K562 (cell line): ENCODE measurements at regions not wholly inside any gene's neighbourhood (a gene's known extent, or its start where the extent isn't known, plus 50 kb on each side); places are given as distances from the start of the nearest gene placed in this dataset.

Experiments
- CXXC5 ChIP-seq: fragments of 250-450 bp; sonication (Bioruptor Pico); IDR thresholded peaks from 2 replicates; pipeline ENCODE4 v1.8.0; 2022; ENCODE audit warnings: inconsistent platforms, mild to moderate bottlenecking, moderate library complexity
- DPF2 ChIP-seq: fragments of 450-650 bp; IDR thresholded peaks from 2 replicates; pipeline ENCODE4 v1.6.1; 2016
- HDAC2 ChIP-seq: fragments of 450-650 bp; IDR thresholded peaks from 2 replicates; pipeline ENCODE4 v1.6.1; 2016; ENCODE audit warnings: mild to moderate bottlenecking
- LEF1 ChIP-seq: fragments of 450-650 bp; IDR thresholded peaks from 2 replicates; pipeline ENCODE4 v1.6.1; 2016; ENCODE audit warnings: mild to moderate bottlenecking
- NEUROD1 ChIP-seq: fragments of 150-350 bp; IDR thresholded peaks from 2 replicates; pipeline ENCODE4 v1.6.1; 2014; ENCODE audit warnings: borderline replicate concordance, low read length, low read depth; ENCODE audit not compliant: partially characterized antibody
- NFIX ChIP-seq: fragments of 250-450 bp; sonication (Bioruptor Pico); IDR thresholded peaks from 2 replicates; pipeline ENCODE4 v1.4.0; 2020; ENCODE audit warnings: low read depth, mild to moderate bottlenecking, moderate library complexity
- OTX1 ChIP-seq: fragments of 450-650 bp; formaldehyde crosslinking; IDR thresholded peaks from 2 replicates; pipeline ENCODE4 v1.4.0; 2022; ENCODE audit warnings: mild to moderate bottlenecking
- PCBP1 ChIP-seq: fragments of 200-400 bp; formaldehyde crosslinking; IDR thresholded peaks from 2 replicates; pipeline ENCODE4 v1.6.1; 2018; ENCODE audit warnings: mild to moderate bottlenecking, low read depth, low read length; ENCODE audit not compliant: poor library complexity, severe bottlenecking
- SIX5 ChIP-seq, 2 experiments: IDR thresholded peaks; 2 replicates each; pipeline ENCODE4 v1.6.1; 2011; ENCODE audit warnings: low read length in 2 of 2, borderline replicate concordance in 1 of 2, low read depth in 1 of 2, mild to moderate bottlenecking in 1 of 2, moderate library complexity in 1 of 2; ENCODE audit not compliant: insufficient read depth in 1 of 2
- SMAD1 ChIP-seq: fragments of 150-350 bp; IDR thresholded peaks from 2 replicates; pipeline ENCODE4 v1.6.1; 2014; ENCODE audit warnings: low read length, low read depth; ENCODE audit not compliant: partially characterized antibody
- SMARCC2 ChIP-seq: fragments of 450-650 bp; IDR thresholded peaks from 2 replicates; pipeline ENCODE4 v1.6.1; 2017; ENCODE audit warnings: antibody characterized with exemption, moderate library complexity, mild to moderate bottlenecking, low read depth
- YY1 ChIP-seq, 3 experiments: IDR thresholded peaks; 2 replicates each; pipeline ENCODE4 v1.6.1; 2011; ENCODE audit warnings: low read length in 2 of 3, mild to moderate bottlenecking in 2 of 3, moderate library complexity in 2 of 3, borderline replicate concordance in 1 of 3, control low read depth in 1 of 3, low read depth in 1 of 3; ENCODE audit not compliant: insufficient read depth in 3 of 3, insufficient replicate concordance in 2 of 3, control insufficient read depth in 1 of 3, insufficient read length in 1 of 3; ENCODE audit errors: extremely low read depth in 1 of 3
- ZFP36 ChIP-seq: fragments of 150-350 bp; IDR thresholded peaks from 2 replicates; pipeline ENCODE4 v1.6.1; 2018; ENCODE audit warnings: low read length, low read depth; ENCODE audit not compliant: partially characterized antibody
- ZNF584 ChIP-seq: fragments of 200-800 bp; sonication (Bioruptor generic); IDR thresholded peaks from 2 replicates; pipeline ENCODE4 v1.6.1; 2016; ENCODE audit warnings: low read depth, mild to moderate bottlenecking, missing genetic modification characterization, missing compliant biosample characterization
- TF ChIP-seq, protein P1 (sequence below): fragments of 450-650 bp; IDR thresholded peaks from 2 replicates; pipeline ENCODE4 v1.6.1; 2017; ENCODE audit warnings: antibody characterized with exemption, mild to moderate bottlenecking
- TF ChIP-seq, protein P2 (sequence below), 2 experiments: fragments of 450-650 bp; IDR thresholded peaks; 2 replicates each; pipeline ENCODE4 v1.6.1; 2018; ENCODE audit warnings: mild to moderate bottlenecking in 2 of 2, low read depth in 1 of 2; ENCODE audit not compliant: partially characterized antibody in 2 of 2
- TF ChIP-seq, protein P3 (sequence below): IDR thresholded peaks from 2 replicates; pipeline ENCODE4 v1.6.1; 2014; ENCODE audit warnings: antibody characterized with exemption
- TF ChIP-seq, protein P4 (sequence below): fragments of 250-450 bp; sonication (Bioruptor Pico); IDR thresholded peaks from 2 replicates; pipeline ENCODE4 v1.9.0; 2021; ENCODE audit warnings: mild to moderate bottlenecking

DNA sequence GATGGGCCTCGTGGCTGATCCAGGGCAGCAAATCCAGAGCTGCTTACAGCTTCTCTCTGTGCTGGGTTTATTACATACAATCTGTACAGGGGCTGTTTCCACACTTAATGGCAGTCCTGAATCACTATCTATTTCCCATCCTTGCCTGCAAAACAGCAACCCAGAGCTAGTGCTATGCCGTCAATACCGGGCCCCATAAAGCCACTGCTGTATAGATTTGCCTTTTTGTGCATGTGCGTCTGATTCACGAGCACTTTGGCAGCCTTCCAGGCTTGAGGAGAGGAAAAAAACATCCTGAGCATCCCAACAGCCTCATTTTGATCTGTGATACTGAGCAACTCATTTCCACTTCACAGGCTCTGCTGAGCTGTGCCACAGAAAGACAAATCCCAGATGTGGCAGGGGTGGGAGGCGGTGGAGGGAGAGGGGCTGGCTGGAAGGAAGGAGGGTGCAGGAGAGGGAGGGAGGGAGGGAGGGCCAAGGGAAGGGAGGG, 65.2 kb upstream of the TARBP1 start (continued):
- TF ChIP-seq, protein P1, sequence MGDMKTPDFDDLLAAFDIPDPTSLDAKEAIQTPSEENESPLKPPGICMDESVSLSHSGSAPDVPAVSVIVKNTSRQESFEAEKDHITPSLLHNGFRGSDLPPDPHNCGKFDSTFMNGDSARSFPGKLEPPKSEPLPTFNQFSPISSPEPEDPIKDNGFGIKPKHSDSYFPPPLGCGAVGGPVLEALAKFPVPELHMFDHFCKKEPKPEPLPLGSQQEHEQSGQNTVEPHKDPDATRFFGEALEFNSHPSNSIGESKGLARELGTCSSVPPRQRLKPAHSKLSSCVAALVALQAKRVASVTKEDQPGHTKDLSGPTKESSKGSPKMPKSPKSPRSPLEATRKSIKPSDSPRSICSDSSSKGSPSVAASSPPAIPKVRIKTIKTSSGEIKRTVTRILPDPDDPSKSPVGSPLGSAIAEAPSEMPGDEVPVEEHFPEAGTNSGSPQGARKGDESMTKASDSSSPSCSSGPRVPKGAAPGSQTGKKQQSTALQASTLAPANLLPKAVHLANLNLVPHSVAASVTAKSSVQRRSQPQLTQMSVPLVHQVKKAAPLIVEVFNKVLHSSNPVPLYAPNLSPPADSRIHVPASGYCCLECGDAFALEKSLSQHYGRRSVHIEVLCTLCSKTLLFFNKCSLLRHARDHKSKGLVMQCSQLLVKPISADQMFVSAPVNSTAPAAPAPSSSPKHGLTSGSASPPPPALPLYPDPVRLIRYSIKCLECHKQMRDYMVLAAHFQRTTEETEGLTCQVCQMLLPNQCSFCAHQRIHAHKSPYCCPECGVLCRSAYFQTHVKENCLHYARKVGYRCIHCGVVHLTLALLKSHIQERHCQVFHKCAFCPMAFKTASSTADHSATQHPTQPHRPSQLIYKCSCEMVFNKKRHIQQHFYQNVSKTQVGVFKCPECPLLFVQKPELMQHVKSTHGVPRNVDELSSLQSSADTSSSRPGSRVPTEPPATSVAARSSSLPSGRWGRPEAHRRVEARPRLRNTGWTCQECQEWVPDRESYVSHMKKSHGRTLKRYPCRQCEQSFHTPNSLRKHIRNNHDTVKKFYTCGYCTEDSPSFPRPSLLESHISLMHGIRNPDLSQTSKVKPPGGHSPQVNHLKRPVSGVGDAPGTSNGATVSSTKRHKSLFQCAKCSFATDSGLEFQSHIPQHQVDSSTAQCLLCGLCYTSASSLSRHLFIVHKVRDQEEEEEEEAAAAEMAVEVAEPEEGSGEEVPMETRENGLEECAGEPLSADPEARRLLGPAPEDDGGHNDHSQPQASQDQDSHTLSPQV: peak; percentile 91
- no peak for TF ChIP-seq LEF1
- no peak for TF ChIP-seq SIX5 (IDR thresholded peaks at IDR 0.05; ENCODE audit: borderline replicate concordance in 1 of 2, insufficient read depth in 1 of 2, low read depth in 1 of 2, low read length in 2 of 2)
- TF ChIP-seq HDAC2: peak; percentile 84; the same call in 1 of the 2 replicates
- TF ChIP-seq, protein P2, sequence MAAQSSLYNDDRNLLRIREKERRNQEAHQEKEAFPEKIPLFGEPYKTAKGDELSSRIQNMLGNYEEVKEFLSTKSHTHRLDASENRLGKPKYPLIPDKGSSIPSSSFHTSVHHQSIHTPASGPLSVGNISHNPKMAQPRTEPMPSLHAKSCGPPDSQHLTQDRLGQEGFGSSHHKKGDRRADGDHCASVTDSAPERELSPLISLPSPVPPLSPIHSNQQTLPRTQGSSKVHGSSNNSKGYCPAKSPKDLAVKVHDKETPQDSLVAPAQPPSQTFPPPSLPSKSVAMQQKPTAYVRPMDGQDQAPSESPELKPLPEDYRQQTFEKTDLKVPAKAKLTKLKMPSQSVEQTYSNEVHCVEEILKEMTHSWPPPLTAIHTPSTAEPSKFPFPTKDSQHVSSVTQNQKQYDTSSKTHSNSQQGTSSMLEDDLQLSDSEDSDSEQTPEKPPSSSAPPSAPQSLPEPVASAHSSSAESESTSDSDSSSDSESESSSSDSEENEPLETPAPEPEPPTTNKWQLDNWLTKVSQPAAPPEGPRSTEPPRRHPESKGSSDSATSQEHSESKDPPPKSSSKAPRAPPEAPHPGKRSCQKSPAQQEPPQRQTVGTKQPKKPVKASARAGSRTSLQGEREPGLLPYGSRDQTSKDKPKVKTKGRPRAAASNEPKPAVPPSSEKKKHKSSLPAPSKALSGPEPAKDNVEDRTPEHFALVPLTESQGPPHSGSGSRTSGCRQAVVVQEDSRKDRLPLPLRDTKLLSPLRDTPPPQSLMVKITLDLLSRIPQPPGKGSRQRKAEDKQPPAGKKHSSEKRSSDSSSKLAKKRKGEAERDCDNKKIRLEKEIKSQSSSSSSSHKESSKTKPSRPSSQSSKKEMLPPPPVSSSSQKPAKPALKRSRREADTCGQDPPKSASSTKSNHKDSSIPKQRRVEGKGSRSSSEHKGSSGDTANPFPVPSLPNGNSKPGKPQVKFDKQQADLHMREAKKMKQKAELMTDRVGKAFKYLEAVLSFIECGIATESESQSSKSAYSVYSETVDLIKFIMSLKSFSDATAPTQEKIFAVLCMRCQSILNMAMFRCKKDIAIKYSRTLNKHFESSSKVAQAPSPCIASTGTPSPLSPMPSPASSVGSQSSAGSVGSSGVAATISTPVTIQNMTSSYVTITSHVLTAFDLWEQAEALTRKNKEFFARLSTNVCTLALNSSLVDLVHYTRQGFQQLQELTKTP (IDR thresholded peaks at IDR 0.05; ENCODE audit: low read depth in 1 of 2, partially characterized antibody in 2 of 2): peak in 1 of 2 experiments; percentile 32
- no peak for TF ChIP-seq ZFP36
- no peak for TF ChIP-seq YY1 (IDR thresholded peaks at IDR 0.05; ENCODE audit: borderline replicate concordance in 1 of 3, control insufficient read depth in 1 of 3, extremely low read depth in 1 of 3, insufficient read depth in 3 of 3, insufficient read length in 1 of 3, insufficient replicate concordance in 2 of 3, low read depth in 1 of 3, low read length in 2 of 3)
- TF ChIP-seq CXXC5 (CRISPR knock-in tag): peak; percentile 93
- no peak for TF ChIP-seq NEUROD1
- TF ChIP-seq DPF2: peak; percentile 63; the same call in 1 of the 2 replicates
- TF ChIP-seq NFIX (CRISPR knock-in tag): peak; percentile 49
- TF ChIP-seq, protein P3, sequence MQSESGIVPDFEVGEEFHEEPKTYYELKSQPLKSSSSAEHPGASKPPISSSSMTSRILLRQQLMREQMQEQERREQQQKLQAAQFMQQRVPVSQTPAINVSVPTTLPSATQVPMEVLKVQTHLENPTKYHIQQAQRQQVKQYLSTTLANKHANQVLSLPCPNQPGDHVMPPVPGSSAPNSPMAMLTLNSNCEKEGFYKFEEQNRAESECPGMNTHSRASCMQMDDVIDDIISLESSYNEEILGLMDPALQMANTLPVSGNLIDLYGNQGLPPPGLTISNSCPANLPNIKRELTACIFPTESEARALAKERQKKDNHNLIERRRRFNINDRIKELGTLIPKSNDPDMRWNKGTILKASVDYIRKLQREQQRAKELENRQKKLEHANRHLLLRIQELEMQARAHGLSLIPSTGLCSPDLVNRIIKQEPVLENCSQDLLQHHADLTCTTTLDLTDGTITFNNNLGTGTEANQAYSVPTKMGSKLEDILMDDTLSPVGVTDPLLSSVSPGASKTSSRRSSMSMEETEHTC: no peak
- no peak for TF ChIP-seq OTX1 (CRISPR knock-in tag)
- no peak for TF ChIP-seq SMARCC2
- TF ChIP-seq, protein P4, sequence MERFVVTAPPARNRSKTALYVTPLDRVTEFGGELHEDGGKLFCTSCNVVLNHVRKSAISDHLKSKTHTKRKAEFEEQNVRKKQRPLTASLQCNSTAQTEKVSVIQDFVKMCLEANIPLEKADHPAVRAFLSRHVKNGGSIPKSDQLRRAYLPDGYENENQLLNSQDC (CRISPR knock-in tag): no peak
- no peak for TF ChIP-seq PCBP1
- TF ChIP-seq ZNF584 (CRISPR knock-in tag): peak; percentile 52; the same call in 1 of the 2 replicates
- peak; percentile 23 for TF ChIP-seq SMAD1
